WI38 (cell line): ENCODE measurements at regions not wholly inside any gene's neighbourhood (a gene's known extent, or its start where the extent isn't known, plus 50 kb on each side); places are given as distances from the start of the nearest gene placed in this dataset.
"Not testable (repeated sequence)": the region's sequence is repeated elsewhere in the genome, so short reads cannot be mapped to it uniquely, and the experiment has no call there.

Experiments used
- H3K4me3 ChIP-seq: 2 replicates; pipeline ENCODE4 v1.5.1; 2011; ENCODE audit warnings: low read depth, mild to moderate bottlenecking, control low read depth, low read length
- TF ChIP-seq, protein P1 (sequence below): IDR thresholded peaks from 2 replicates; pipeline ENCODE4 v1.5.1; 2012; ENCODE audit warnings: low read depth, mild to moderate bottlenecking, control low read depth, low read length

DNA sequence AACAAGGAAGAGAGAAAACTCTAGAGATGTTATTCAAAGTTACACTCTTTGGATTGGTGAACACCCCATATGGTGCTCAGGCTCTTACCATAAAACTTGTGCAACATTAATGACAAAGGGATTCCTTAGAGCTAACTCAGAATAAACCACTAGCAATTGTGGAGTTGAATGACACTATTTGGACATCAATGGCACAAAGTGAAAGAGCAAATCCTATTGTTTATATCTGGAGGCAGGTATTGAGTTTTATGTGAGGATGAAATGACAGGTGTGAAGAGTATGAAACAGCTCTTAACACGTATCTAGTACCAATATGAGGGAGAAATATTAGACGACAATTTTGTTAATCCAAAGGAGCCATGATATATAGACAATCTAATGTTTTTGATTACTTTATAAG is 584.9 kb upstream of the PBX1 start:
- TF ChIP-seq, protein P1, sequence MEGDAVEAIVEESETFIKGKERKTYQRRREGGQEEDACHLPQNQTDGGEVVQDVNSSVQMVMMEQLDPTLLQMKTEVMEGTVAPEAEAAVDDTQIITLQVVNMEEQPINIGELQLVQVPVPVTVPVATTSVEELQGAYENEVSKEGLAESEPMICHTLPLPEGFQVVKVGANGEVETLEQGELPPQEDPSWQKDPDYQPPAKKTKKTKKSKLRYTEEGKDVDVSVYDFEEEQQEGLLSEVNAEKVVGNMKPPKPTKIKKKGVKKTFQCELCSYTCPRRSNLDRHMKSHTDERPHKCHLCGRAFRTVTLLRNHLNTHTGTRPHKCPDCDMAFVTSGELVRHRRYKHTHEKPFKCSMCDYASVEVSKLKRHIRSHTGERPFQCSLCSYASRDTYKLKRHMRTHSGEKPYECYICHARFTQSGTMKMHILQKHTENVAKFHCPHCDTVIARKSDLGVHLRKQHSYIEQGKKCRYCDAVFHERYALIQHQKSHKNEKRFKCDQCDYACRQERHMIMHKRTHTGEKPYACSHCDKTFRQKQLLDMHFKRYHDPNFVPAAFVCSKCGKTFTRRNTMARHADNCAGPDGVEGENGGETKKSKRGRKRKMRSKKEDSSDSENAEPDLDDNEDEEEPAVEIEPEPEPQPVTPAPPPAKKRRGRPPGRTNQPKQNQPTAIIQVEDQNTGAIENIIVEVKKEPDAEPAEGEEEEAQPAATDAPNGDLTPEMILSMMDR: no peak
- H3K4me3 ChIP-seq: no peak overlapping the region

DNA sequence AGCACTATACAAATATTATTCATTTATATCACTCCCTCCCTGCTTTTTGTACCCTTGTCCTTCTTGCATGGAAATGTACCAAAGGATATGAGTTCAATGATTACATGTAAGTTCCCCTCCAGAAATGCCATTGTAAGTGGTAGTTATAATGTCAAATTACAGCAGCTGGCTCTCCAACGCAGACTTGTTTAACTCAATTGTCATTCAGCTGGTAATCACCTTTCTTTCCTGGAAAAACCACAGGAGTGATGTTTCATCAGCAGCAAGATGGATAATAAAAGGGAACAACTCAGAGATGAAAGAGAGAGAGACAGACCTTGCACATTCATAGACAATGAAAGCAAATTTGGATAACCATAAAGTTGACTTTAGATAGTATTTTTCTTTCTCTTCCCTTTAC is 578.6 kb upstream of the PBX1 start:
- TF ChIP-seq, protein P1: no peak
- no peak overlapping the region for H3K4me3 ChIP-seq

DNA sequence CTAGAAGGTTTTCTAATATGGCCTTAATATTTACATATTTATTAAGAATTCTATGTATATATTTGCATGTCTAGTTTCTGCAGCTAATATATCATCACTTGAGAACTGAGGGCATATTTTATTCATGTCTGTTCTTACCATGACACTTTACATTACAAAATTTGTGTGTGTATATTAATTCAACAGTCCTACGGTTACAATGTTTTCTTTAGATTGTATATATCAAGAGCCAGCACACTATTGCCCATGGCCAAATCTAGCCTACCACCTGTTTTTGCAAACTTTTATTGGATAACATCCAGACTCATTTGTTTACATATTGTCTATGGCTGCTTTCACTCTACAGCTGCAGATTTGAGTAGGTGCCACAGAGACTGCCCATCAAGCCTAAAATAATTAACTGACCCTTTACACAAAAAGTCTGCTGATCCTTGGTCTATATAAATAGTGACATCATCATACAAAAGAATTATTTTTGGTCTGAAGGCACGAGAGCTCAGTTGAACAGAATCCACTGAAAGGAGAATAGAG is 577.4 kb upstream of the PBX1 start:
- H3K4me3 ChIP-seq: no peak overlapping the region
- TF ChIP-seq, protein P1: no peak

DNA sequence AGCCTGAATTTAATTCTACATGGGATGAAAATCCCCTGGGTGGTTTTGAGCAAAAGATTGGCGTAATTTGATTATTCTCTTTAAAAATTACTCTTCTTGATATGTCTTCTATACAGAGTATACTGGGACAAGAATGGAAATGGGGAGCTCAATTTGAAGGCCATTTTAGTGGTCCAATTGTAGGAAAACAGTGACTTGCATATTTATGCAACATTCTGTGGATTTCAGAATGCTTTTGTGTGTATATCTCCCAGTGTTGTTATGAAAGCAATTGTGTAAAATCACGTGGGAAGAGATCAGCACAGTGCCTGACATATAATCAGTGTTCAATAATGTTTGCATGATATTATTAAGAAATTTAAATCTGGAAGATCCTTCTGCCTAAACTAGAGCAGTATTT is 575.9 kb upstream of the PBX1 start:
- no peak overlapping the region for H3K4me3 ChIP-seq
- TF ChIP-seq, protein P1: no peak

DNA sequence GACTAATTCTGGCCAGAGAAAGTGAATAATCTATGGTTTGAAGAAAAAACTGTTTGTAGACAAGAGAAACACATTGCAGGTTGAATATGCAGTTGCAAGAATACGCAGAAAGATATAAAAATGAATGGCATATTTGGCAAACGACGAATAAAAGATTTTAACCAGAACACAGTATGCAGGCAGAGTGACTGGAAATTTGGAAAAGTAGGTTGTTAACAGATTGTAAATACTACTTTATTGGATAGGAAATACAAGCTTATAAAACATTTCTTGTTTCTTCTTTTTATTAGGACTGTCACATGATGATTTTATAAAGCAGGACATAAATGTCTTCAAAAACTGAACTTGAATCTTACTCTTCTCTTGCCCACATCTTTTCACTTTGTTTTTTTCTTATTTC is 573.3 kb upstream of the PBX1 start:
- TF ChIP-seq, protein P1: no peak
- H3K4me3 ChIP-seq: no peak overlapping the region

DNA sequence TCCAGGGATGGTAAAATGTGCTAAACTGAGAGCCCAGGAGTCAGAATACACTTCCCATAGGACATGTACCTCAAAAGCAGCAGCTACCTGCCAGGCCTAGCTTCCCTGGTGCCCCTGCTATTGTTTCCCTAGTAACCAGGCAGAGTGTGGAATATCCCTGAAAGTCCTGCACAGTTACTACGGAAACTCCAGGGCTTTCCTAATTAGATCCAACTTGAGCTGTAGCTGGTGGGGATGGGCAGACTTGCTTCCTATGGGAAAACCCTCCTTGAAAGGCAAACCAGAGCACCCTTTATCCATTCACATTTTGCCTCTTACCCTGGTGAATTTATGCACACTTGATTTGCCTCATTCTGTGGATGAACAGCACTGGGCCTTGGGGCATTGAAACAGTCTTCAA is 559.9 kb upstream of the PBX1 start:
- no peak overlapping the region for H3K4me3 ChIP-seq
- TF ChIP-seq, protein P1: no peak

DNA sequence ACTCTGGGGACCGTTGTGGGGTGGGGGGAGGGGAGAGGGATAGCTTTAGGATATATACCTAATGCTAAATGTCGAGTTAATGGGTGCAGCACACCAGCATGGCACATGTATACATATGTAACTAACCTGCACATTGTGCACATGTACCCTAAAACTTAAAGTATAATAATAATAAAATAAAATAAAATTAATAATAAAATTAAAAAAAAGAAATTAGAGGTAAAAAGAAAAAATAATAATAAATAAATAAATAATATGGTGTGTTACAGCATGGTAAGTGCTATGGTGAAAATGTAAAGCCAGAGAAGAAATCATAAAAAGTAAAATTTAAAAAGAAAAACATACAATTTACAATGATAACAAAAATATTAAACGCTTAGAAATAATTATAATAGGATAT is 552.8 kb upstream of the PBX1 start:
- not testable (repeated sequence) for H3K4me3 ChIP-seq

DNA sequence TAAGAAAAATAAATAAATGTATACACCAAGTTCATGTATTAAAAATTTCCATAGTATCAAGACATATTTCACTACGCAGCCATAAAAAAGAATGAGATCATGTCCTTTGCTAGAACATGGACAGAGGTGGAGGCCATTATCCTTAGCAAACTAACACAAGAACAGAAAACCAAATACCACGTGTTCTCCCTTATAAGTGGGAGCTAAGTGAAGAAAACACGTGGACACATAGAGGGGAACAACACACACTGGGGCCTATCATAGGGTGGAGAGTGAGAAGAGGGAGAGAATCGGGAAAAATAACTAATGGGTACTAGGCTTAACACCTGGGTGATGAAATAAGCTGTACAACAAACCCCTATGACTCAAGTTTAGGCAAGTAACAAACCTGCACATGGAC is 552.4 kb upstream of the PBX1 start:
- no peak overlapping the region for H3K4me3 ChIP-seq
- TF ChIP-seq, protein P1: no peak
